PC-9 (cell line): ENCODE measurements at regions not wholly inside any gene's neighbourhood (a gene's known extent, or its start where the extent isn't known, plus 50 kb on each side); places are given as distances from the start of the nearest gene placed in this dataset.

Experiments used
- BruUV-seq: library from RNA; stranded (reverse); fragments of 400-500 nt; replicated peaks from 2 replicates; lab custom pipeline; 2021; lab: Mats Ljungman, UMichigan
- CTCF ChIA-PET: fragments of 300-600 bp; sonication (Branson Sonifier 250); formaldehyde crosslinking; loops from one replicate; lab custom pipeline; 2022; ENCODE audit warnings: antibody characterized with exemption; lab: Charles Lee
- POLR2A ChIA-PET: fragments of 300-600 bp; sonication (Branson Sonifier 250); formaldehyde crosslinking; loops from one replicate; lab custom pipeline; 2022; ENCODE audit warnings: antibody characterized with exemption; ENCODE audit not compliant: unreplicated experiment; lab: Charles Lee
- DNase-seq, 2 experiments: peaks; one replicate each; pipeline versions ENCODE4 v3.0.0 to v3.0.0-alpha.2; 2015 to 2022; ENCODE audit warnings: mixed read lengths in 1 of 2
- H2AFZ ChIP-seq: fragments of 200-600 bp; sonication (generic); 2 replicates; pipeline ENCODE4 v1.8.1; 2017; ENCODE audit warnings: antibody characterized with exemption
- H3F3A ChIP-seq: fragments of 200-600 bp; sonication (generic); 2 replicates; pipeline ENCODE4 v1.8.1; 2017; ENCODE audit warnings: antibody characterized with exemption, mild to moderate bottlenecking, low read depth; ENCODE audit not compliant: insufficient read depth
- H3K27ac ChIP-seq: fragments of 200-600 bp; sonication (generic); 2 replicates; pipeline ENCODE4 v1.6.1; 2016; ENCODE audit warnings: mixed run types
- H3K27me3 ChIP-seq: fragments of 200-600 bp; sonication (generic); 2 replicates; pipeline ENCODE4 v1.6.1; 2016; ENCODE audit warnings: low read depth, mixed run types; ENCODE audit not compliant: insufficient read depth
- H3K36me3 ChIP-seq: fragments of 200-600 bp; sonication (generic); 2 replicates; pipeline ENCODE4 v1.6.1; 2016; ENCODE audit warnings: low read depth, mixed run types
- H3K4me1 ChIP-seq: fragments of 200-600 bp; sonication (generic); replicated peaks from 2 replicates; pipeline ENCODE4 v1.6.1; 2016; ENCODE audit warnings: mixed run types; ENCODE audit not compliant: insufficient read depth
- H3K4me2 ChIP-seq: fragments of 200-600 bp; sonication (generic); 2 replicates; pipeline ENCODE4 v1.6.1; 2017; ENCODE audit warnings: mixed run types
- H3K4me3 ChIP-seq: fragments of 200-600 bp; sonication (generic); 2 replicates; pipeline ENCODE4 v1.6.1; 2016; ENCODE audit warnings: mixed run types
- H3K79me2 ChIP-seq: fragments of 200-600 bp; sonication (generic); 2 replicates; pipeline ENCODE4 v1.6.1; 2017; ENCODE audit warnings: low read depth, mixed run types
- H3K9me2 ChIP-seq: fragments of 200-600 bp; sonication (generic); 2 replicates; pipeline ENCODE4 v1.8.1; 2017; ENCODE audit warnings: mild to moderate bottlenecking; ENCODE audit not compliant: insufficient read depth
- H3K9me3 ChIP-seq: fragments of 200-600 bp; sonication (generic); 2 replicates; pipeline ENCODE4 v1.8.1; 2016; ENCODE audit warnings: low read depth; ENCODE audit not compliant: insufficient read depth
- H4K20me1 ChIP-seq: fragments of 200-600 bp; sonication (generic); 2 replicates; pipeline ENCODE4 v1.8.1; 2017; ENCODE audit not compliant: insufficient read depth
- CTCF ChIP-seq: fragments of 200-600 bp; sonication (generic); conservative IDR thresholded peaks from 2 replicates; pipeline ENCODE4 v1.6.1; 2017; ENCODE audit warnings: mixed run types, antibody characterized with exemption, mild to moderate bottlenecking, moderate library complexity
- EZH2 ChIP-seq: fragments of 200-600 bp; sonication (generic); IDR thresholded peaks from 2 replicates; pipeline ENCODE4 v1.8.0; 2017; ENCODE audit warnings: antibody characterized with exemption, low read depth
- intact Hi-C: fragments of 100-400 bp; cut with micrococcal nuclease; formaldehyde crosslinking; loops from one replicate; pipeline ENCODE4 v1.10.0; 2022; ENCODE audit not compliant: unreplicated experiment

- ChIA-PET POLR2A (no interaction called here), CTCF (no interaction called here)
- no TSS peak for BruUV-seq
- intact Hi-C loops = no loop called here
- TF ChIP-seq EZH2 = no peak
- TF ChIP-seq CTCF = no peak
- Histone ChIP-seq H3K27me3 (no peaks in the 10 kb centered on the region), H3K9me3 (no peaks in the 10 kb centered on the region), H3K79me2 (no peaks in the 10 kb centered on the region), H3F3A (peaks cover 11% of the 10 kb centered on the region), H4K20me1 (no peaks in the 10 kb centered on the region), H3K4me3 (no peak overlapping the region), H3K4me2 (no peak overlapping the region), H3K36me3 (no peaks in the 10 kb centered on the region), H3K27ac (no peak overlapping the region), H3K4me1 (peaks cover 14% of the 10 kb centered on the region), H2AFZ (no peak overlapping the region), H3K9me2 (no peaks in the 10 kb centered on the region)
- DNase-seq = no peak
Measured at GRCh38 chr7:30231271-30231670, 53.1 kb upstream of the ZNRF2 start.

DNA sequence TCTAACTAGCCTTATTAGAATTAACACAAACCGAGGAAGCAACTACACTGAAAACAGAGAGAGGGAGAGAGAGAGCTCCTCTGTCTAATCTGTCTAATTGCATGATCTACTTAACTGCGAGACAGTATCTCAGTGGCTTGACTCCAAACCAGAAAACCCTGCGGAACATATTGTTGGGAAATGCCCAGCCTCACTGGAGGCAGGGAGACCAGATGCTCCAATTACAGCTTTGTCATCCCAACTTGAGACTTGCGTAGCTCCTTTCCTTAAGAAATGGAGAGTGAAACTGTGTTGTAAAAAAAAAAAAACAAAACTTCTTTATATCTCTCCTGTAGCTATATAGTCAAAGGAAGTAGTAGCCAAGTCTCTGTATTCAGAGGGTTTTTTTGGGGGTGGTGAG, 52.0 kb upstream of the ZNRF2 start:
- ChIA-PET CTCF (interaction anchor here (0.7 kb wide), 1 partner anchor 461 kb away, joined by 4 read pairs; no protein-coding TSS in a partner anchor), POLR2A (no interaction called here)
- Histone ChIP-seq H3K9me3 (no peaks in the 10 kb centered on the region), H2AFZ (no peak overlapping the region), H3F3A (0 out of 2 replicates have a peak, but pooled peaks cover under 1% of the 10 kb centered on the region), H3K4me1 (peaks cover 2% of the 10 kb centered on the region; the same call in 1 of the 2 replicates), H4K20me1 (no peaks in the 10 kb centered on the region), H3K27ac (no peak overlapping the region), H3K79me2 (no peaks in the 10 kb centered on the region), H3K36me3 (no peaks in the 10 kb centered on the region), H3K9me2 (no peaks in the 10 kb centered on the region), H3K4me2 (no peak overlapping the region), H3K4me3 (no peak overlapping the region), H3K27me3 (no peaks in the 10 kb centered on the region)
- intact Hi-C loops = no loop called here
- BruUV-seq = no TSS peak
- TF ChIP-seq CTCF = no peak
- TF ChIP-seq EZH2 = no peak
- no peak for DNase-seq
